Thoracic aorta (tissue), 2 donors: ENCODE measurements at regions not wholly inside any gene's neighbourhood (a gene's known extent, or its start where the extent isn't known, plus 50 kb on each side); places are given as distances from the start of the nearest gene placed in this dataset.

Experiments used
- ATAC-seq: fragments of 150-250 bp; one replicate; pipeline ENCODE4 v1.8.0; 2017; ENCODE audit warnings: low read depth; ENCODE audit not compliant: insufficient number of reproducible peaks, low FRiP score
- DNase-seq: peaks from one replicate; pipeline ENCODE4 v3.0.0-alpha.2; 2020; ENCODE audit warnings: low spot score
- H3K27ac ChIP-seq, 2 donors: fragments of 200-600 bp; sonication (generic); 1 replicate in 1 of 2; 2 replicates in 1 of 2; pipeline ENCODE4 v1.5.1; 2016; ENCODE audit warnings: mild to moderate bottlenecking in 2 of 2, moderate library complexity in 2 of 2
- H3K27me3 ChIP-seq: fragments of 200-600 bp; sonication (generic); replicated peaks from 2 replicates; pipeline ENCODE4 v1.6.0; 2016; ENCODE audit warnings: mild to moderate bottlenecking; ENCODE audit not compliant: insufficient read depth
- H3K36me3 ChIP-seq: fragments of 200-600 bp; sonication (generic); one replicate; pipeline ENCODE4 v1.5.1; 2016
- H3K4me1 ChIP-seq, 2 donors: fragments of 200-600 bp; sonication (generic); 1 replicate in 1 of 2; 2 replicates in 1 of 2; pipeline versions ENCODE4 v1.5.1 to v1.6.0; 2016; ENCODE audit warnings: low read depth in 2 of 2, mild to moderate bottlenecking in 1 of 2; ENCODE audit not compliant: control insufficient read depth in 1 of 2
- H3K4me3 ChIP-seq: fragments of 200-600 bp; sonication (generic); 2 replicates; pipeline ENCODE4 v1.5.1; 2016; ENCODE audit warnings: mild to moderate bottlenecking
- H3K9me3 ChIP-seq: fragments of 200-600 bp; sonication (generic); 2 replicates; pipeline ENCODE4 v1.5.1; 2016
- TF ChIP-seq, protein P1 (sequence below): fragments of 200-600 bp; sonication (generic); IDR thresholded peaks from one replicate; pipeline ENCODE4 v1.5.1; 2019; ENCODE audit warnings: antibody characterized with exemption

DNA sequence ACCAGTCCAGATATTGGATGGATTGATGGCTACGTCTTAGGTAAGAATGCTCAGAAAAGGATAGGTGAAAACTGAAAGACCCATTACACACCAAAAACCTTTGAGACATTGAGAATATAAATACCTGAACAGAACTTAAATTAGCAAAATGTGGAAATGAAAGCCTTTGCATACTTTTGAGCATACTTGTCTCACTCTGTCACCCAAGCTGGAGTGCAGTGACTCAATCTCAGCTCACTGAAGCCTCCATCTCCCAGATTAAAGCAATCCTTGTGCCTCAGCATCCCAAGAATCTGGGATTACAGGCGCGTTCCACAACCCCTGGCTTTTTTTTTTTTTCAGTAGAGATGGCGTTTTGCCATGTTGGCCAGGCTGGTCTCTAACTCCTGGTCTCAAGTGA lies 695.3 kb downstream of the DACH1 start:
- no peak for ATAC-seq
- Histone ChIP-seq H3K36me3 (no peaks in the 10 kb centered on the region), H3K4me3 (no peak overlapping the region), H3K9me3 (no peaks in the 10 kb centered on the region), H3K27ac (no peak overlapping the region), H3K4me1 (no peaks in the 10 kb centered on the region), H3K27me3 (no peaks in the 10 kb centered on the region)
- no peak for DNase-seq
- TF ChIP-seq, protein P1, sequence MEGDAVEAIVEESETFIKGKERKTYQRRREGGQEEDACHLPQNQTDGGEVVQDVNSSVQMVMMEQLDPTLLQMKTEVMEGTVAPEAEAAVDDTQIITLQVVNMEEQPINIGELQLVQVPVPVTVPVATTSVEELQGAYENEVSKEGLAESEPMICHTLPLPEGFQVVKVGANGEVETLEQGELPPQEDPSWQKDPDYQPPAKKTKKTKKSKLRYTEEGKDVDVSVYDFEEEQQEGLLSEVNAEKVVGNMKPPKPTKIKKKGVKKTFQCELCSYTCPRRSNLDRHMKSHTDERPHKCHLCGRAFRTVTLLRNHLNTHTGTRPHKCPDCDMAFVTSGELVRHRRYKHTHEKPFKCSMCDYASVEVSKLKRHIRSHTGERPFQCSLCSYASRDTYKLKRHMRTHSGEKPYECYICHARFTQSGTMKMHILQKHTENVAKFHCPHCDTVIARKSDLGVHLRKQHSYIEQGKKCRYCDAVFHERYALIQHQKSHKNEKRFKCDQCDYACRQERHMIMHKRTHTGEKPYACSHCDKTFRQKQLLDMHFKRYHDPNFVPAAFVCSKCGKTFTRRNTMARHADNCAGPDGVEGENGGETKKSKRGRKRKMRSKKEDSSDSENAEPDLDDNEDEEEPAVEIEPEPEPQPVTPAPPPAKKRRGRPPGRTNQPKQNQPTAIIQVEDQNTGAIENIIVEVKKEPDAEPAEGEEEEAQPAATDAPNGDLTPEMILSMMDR = no peak

DNA sequence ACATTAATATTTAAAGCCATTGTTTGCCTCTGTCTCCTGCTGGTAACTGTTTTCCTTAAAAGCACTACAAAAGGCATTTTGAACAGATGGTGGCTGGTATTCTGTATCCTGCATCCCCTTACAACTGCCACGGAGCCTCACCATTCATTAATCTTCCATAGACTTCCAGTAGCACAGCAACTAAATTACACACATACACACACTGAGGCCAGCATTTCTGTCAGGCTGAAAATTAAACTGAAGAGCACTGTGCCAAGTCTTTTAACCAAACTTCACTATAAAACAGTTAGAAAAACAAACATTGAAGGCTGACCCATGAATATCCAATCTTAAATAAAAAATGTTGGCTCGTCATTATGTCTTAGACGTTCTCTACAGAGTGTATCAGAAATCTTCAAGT lies 697.8 kb downstream of the DACH1 start:
- Histone ChIP-seq H3K4me3 (no peak overlapping the region), H3K36me3 (no peaks in the 10 kb centered on the region), H3K4me1 (no peaks in the 10 kb centered on the region), H3K9me3 (no peaks in the 10 kb centered on the region), H3K27me3 (no peaks in the 10 kb centered on the region), H3K27ac (no peak overlapping the region)
- DNase-seq (no peak), ATAC-seq (no peak)
- TF ChIP-seq, protein P1 = no peak

DNA sequence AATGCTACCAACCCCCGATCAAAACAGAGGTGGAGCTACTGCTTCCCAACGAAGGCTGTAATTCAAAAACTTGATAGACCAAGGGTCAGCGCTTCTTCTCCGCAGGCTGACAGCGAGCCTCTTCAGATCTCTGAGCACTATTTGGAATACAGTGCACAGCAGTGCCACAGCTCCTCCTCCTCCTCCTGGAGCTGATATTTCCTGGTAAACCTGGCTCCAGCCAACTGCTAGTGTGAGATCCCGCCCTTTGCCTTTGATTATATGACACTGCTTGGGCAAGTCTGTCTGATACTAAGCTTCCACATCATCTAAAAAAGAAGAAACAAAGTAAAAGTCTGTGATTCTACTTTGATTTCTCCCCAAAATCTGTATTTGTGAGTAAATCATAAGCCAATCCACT lies 710.5 kb downstream of the DACH1 start:
- TF ChIP-seq, protein P1 = no peak
- no peaks in the 10 kb centered on the region for H3K9me3 ChIP-seq
- H3K27ac ChIP-seq = no peak overlapping the region
- DNase-seq = no peak
- no peaks in the 10 kb centered on the region for H3K27me3 ChIP-seq
- no peaks in the 10 kb centered on the region for H3K36me3 ChIP-seq
- no peaks in the 10 kb centered on the region for H3K4me1 ChIP-seq
- no peak overlapping the region for H3K4me3 ChIP-seq
- no peak for ATAC-seq

GRCh38 chr13:71149498-71150363 lies 717.3 kb downstream of the DACH1 start:
- no peaks in the 10 kb centered on the region for H3K4me1 ChIP-seq
- H3K36me3 ChIP-seq = no peaks in the 10 kb centered on the region
- no peaks in the 10 kb centered on the region for H3K9me3 ChIP-seq
- TF ChIP-seq, protein P1 = no peak
- no peak for DNase-seq
- no peak overlapping the region for H3K27ac ChIP-seq
- no peak overlapping the region for H3K4me3 ChIP-seq
- no peak for ATAC-seq
- no peaks in the 10 kb centered on the region for H3K27me3 ChIP-seq

GRCh38 chr13:71149046-71149445 lies 718.0 kb downstream of the DACH1 start:
- no peaks in the 10 kb centered on the region for H3K36me3 ChIP-seq
- TF ChIP-seq, protein P1 = no peak
- H3K27ac ChIP-seq = no peak overlapping the region
- H3K4me1 ChIP-seq = no peaks in the 10 kb centered on the region
- no peaks in the 10 kb centered on the region for H3K27me3 ChIP-seq
- no peak for DNase-seq
- no peak for ATAC-seq
- H3K4me3 ChIP-seq = no peak overlapping the region
- H3K9me3 ChIP-seq = no peaks in the 10 kb centered on the region
